ENCODE measurements at regions not wholly inside any gene's neighbourhood (a gene's known extent, or its start where the extent isn't known, plus 50 kb on each side); places are given as distances from the start of the nearest gene placed in this dataset.

GRCh38 chr4:53928825-53929224 is 135.6 kb downstream of the CHIC2 start:
- TF ChIP-seq, protein P1, sequence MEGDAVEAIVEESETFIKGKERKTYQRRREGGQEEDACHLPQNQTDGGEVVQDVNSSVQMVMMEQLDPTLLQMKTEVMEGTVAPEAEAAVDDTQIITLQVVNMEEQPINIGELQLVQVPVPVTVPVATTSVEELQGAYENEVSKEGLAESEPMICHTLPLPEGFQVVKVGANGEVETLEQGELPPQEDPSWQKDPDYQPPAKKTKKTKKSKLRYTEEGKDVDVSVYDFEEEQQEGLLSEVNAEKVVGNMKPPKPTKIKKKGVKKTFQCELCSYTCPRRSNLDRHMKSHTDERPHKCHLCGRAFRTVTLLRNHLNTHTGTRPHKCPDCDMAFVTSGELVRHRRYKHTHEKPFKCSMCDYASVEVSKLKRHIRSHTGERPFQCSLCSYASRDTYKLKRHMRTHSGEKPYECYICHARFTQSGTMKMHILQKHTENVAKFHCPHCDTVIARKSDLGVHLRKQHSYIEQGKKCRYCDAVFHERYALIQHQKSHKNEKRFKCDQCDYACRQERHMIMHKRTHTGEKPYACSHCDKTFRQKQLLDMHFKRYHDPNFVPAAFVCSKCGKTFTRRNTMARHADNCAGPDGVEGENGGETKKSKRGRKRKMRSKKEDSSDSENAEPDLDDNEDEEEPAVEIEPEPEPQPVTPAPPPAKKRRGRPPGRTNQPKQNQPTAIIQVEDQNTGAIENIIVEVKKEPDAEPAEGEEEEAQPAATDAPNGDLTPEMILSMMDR (IDR thresholded peaks at IDR 0.05) = no peak

GRCh38 chr4:53925050-53925605 is 139.3 kb downstream of the CHIC2 start:
- TF ChIP-seq, protein P1 (IDR thresholded peaks at IDR 0.05) = no peak

- TF ChIP-seq, protein P1 (IDR thresholded peaks at IDR 0.05) = no peak
Measured at GRCh38 chr4:53924333-53925049, 139.9 kb downstream of the CHIC2 start.

GRCh38 chr4:53923921-53924320 is 140.5 kb downstream of the CHIC2 start:
- TF ChIP-seq, protein P1 (IDR thresholded peaks at IDR 0.05) = no peak

DNA sequence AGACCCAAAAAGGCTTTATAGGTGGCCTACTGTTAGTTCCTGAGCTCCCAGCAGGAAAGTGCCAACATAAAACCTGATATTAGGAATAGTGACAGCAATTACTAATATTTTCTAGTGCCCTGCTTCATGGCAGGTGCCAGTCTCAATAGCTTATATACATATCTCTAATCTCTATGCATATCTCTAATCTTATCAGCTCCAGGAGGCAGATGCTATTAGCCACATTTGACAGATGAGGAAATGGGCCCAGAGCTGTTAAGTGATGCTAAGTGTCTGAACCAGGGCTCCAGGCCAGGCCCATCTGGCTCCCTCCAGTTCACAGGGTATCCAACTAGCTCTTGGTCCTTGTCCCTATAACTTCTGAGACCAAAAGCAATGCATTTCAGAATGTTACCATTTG is 142.5 kb downstream of the CHIC2 start:
- TF ChIP-seq, protein P1 (IDR thresholded peaks at IDR 0.05) = no peak

- TF ChIP-seq, protein P1 (IDR thresholded peaks at IDR 0.05) = no peak
Measured at GRCh38 chr4:53920883-53921282, 143.5 kb downstream of the CHIC2 start.

DNA sequence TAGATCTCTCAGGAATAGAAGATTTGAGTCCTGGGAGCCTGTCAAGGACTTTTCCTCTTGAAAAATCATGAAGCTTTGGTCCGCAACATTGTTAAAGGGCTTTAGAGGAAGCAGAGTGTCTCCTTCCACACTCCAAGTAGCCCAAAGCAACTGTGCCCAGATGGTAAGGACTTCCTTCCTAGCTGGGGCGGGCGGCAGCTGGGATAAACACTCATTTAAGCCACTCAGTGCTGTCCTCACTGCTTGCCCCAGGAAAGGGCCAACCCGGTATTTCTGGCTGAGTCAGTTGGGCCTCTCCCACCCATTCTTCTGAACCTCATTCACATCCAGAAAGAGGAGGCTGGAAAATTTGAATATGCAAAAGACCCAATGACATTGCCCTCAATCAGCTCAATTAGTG is 144.3 kb downstream of the CHIC2 start:
- TF ChIP-seq, protein P1 (IDR thresholded peaks at IDR 0.05) = no peak
